ENCODE measurements at regions not wholly inside any gene's neighbourhood (a gene's known extent, or its start where the extent isn't known, plus 50 kb on each side); places are given as distances from the start of the nearest gene placed in this dataset.

DNA sequence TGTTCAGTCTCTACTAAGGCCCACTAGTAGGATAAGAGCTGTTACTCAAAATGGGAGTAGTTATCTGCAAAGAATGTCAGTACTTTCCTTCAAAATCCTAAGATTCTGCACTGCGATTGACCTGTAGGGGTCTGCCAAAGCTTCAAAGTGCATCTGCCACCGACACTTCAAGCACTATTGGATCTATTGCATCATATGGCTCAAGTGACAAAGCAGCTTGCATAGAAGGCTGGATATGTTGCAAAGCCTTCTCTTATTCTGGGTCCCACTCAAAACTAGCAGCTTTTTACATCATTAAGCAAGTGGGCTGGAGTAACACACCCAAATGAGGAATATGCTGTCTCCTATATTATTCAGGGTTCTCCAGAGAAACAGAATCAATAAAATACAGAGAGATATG, 115.4 kb upstream of the EMCN start:
- no peak for TF ChIP-seq POLR2A (IDR thresholded peaks at IDR 0.05)
- TF ChIP-seq, protein P1, sequence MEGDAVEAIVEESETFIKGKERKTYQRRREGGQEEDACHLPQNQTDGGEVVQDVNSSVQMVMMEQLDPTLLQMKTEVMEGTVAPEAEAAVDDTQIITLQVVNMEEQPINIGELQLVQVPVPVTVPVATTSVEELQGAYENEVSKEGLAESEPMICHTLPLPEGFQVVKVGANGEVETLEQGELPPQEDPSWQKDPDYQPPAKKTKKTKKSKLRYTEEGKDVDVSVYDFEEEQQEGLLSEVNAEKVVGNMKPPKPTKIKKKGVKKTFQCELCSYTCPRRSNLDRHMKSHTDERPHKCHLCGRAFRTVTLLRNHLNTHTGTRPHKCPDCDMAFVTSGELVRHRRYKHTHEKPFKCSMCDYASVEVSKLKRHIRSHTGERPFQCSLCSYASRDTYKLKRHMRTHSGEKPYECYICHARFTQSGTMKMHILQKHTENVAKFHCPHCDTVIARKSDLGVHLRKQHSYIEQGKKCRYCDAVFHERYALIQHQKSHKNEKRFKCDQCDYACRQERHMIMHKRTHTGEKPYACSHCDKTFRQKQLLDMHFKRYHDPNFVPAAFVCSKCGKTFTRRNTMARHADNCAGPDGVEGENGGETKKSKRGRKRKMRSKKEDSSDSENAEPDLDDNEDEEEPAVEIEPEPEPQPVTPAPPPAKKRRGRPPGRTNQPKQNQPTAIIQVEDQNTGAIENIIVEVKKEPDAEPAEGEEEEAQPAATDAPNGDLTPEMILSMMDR (IDR thresholded peaks at IDR 0.05): no peak

All from sigmoid colon (tissue), 3 donors.